OCI-LY1 (cell line): ENCODE measurements at regions not wholly inside any gene's neighbourhood (a gene's known extent, or its start where the extent isn't known, plus 50 kb on each side); places are given as distances from the start of the nearest gene placed in this dataset.

Experiments used
- H2AFZ ChIP-seq: fragments of 200-600 bp; sonication (generic), shearing (Covaris generic); 2 replicates; pipeline ENCODE4 v1.6.0; 2014; ENCODE audit warnings: antibody characterized with exemption, mild to moderate bottlenecking, low read length
- H3F3A ChIP-seq: fragments of 200-600 bp; sonication (generic), shearing (Covaris generic); 2 replicates; pipeline ENCODE4 v1.6.0; 2014; ENCODE audit warnings: mild to moderate bottlenecking, antibody characterized with exemption, low read length, moderate library complexity; ENCODE audit not compliant: insufficient read depth
- H3K27ac ChIP-seq: fragments of 200-600 bp; sonication (generic); 2 replicates; pipeline ENCODE4 v1.5.1; 2014; ENCODE audit warnings: low read length, mixed run types, mild to moderate bottlenecking, low read depth; ENCODE audit not compliant: poor library complexity, severe bottlenecking
- H3K27me3 ChIP-seq: fragments of 200-600 bp; sonication (generic); 2 replicates; pipeline ENCODE4 v1.6.0; 2014; ENCODE audit warnings: antibody characterized with exemption, mild to moderate bottlenecking, low read length, moderate library complexity; ENCODE audit not compliant: insufficient read depth
- H3K36me3 ChIP-seq: fragments of 200-600 bp; sonication (generic); 2 replicates; pipeline ENCODE4 v1.6.1; 2014; ENCODE audit warnings: mild to moderate bottlenecking, antibody characterized with exemption, low read length, moderate library complexity, mixed read lengths; ENCODE audit not compliant: insufficient read depth
- H3K4me1 ChIP-seq: fragments of 200-600 bp; sonication (generic); 2 replicates; pipeline ENCODE4 v1.5.1; 2014; ENCODE audit warnings: mild to moderate bottlenecking, low read length, moderate library complexity; ENCODE audit not compliant: insufficient read depth, severe bottlenecking
- H3K4me2 ChIP-seq: fragments of 200-600 bp; sonication (generic), shearing (Covaris generic); 2 replicates; pipeline ENCODE4 v1.6.1; 2014; ENCODE audit warnings: low read length
- H3K4me3 ChIP-seq: fragments of 200-600 bp; sonication (generic); 2 replicates; pipeline ENCODE4 v1.5.1; 2014; ENCODE audit warnings: low read length, low read depth, mild to moderate bottlenecking, mixed read lengths; ENCODE audit not compliant: poor library complexity, severe bottlenecking
- H3K79me2 ChIP-seq: fragments of 200-600 bp; shearing (Covaris generic); 2 replicates; pipeline ENCODE4 v1.6.1; 2016; ENCODE audit warnings: mixed run types, low read length, mixed read lengths; ENCODE audit not compliant: insufficient read depth
- H3K9ac ChIP-seq: fragments of 200-600 bp; sonication (generic), shearing (Covaris generic); 2 replicates; pipeline ENCODE4 v1.6.1; 2014; ENCODE audit warnings: mild to moderate bottlenecking, low read length, mixed read lengths
- H3K9me2 ChIP-seq: fragments of 200-600 bp; sonication (generic), shearing (Covaris generic); 2 replicates; pipeline ENCODE4 v1.6.1; 2014; ENCODE audit warnings: low read depth, mild to moderate bottlenecking, low read length, mixed read lengths
- H3K9me3 ChIP-seq: fragments of 200-600 bp; shearing (Covaris generic); 2 replicates; pipeline ENCODE4 v1.6.1; 2014; ENCODE audit warnings: low read length, mixed read lengths
- H4K20me1 ChIP-seq: fragments of 200-600 bp; sonication (generic), shearing (Covaris generic); 2 replicates; pipeline ENCODE4 v1.6.0; 2016; ENCODE audit warnings: mild to moderate bottlenecking, low read length; ENCODE audit not compliant: insufficient read depth
- CTCF ChIP-seq: fragments of 200-600 bp; sonication (generic), shearing (Covaris generic); IDR thresholded peaks from 2 replicates; pipeline ENCODE4 v1.5.1; 2017; ENCODE audit warnings: mild to moderate bottlenecking, antibody characterized with exemption, low read length, moderate library complexity, mixed read lengths
- EZH2 ChIP-seq: fragments of 200-600 bp; sonication (generic), shearing (Covaris generic); IDR thresholded peaks from 2 replicates; pipeline ENCODE4 v1.8.0; 2017; ENCODE audit warnings: borderline replicate concordance, mixed run types, mild to moderate bottlenecking, antibody characterized with exemption, low read length, moderate library complexity, mixed read lengths

- Histone ChIP-seq H3K9me2 (no peaks in the 10 kb centered on the region), H3K4me1 (no peaks in the 10 kb centered on the region), H3K27me3 (no peaks in the 10 kb centered on the region), H3F3A (no peaks in the 10 kb centered on the region), H3K9me3 (no peaks in the 10 kb centered on the region), H3K4me2 (no peak overlapping the region), H3K9ac (no peak overlapping the region), H2AFZ (no peak overlapping the region), H3K79me2 (no peaks in the 10 kb centered on the region), H3K4me3 (no peak overlapping the region), H3K27ac (no peak overlapping the region), H3K36me3 (no peaks in the 10 kb centered on the region), H4K20me1 (no peaks in the 10 kb centered on the region)
- TF ChIP-seq CTCF: no peak
- no peak for TF ChIP-seq EZH2
Observed at GRCh38 chr5:127133071-127133470, 59.8 kb upstream of the C5orf63 start.

GRCh38 chr5:127136908-127137307 is 63.6 kb upstream of the C5orf63 start:
- Histone ChIP-seq H3K79me2 (no peaks in the 10 kb centered on the region), H4K20me1 (no peaks in the 10 kb centered on the region)
- TF ChIP-seq CTCF (no peak), EZH2 (no peak)

GRCh38 chr5:127143722-127144121 is 70.4 kb upstream of the C5orf63 start:
- Histone ChIP-seq H2AFZ (no peak overlapping the region), H3K4me2 (no peak overlapping the region), H3K4me3 (no peak overlapping the region), H3K9me3 (no peaks in the 10 kb centered on the region), H3K4me1 (no peaks in the 10 kb centered on the region), H3K27me3 (no peaks in the 10 kb centered on the region), H3K79me2 (no peaks in the 10 kb centered on the region), H3K27ac (no peak overlapping the region), H3K36me3 (no peaks in the 10 kb centered on the region), H3K9me2 (no peaks in the 10 kb centered on the region), H4K20me1 (no peaks in the 10 kb centered on the region), H3F3A (no peaks in the 10 kb centered on the region), H3K9ac (no peak overlapping the region)
- TF ChIP-seq EZH2 (no peak), CTCF (no peak)

More at GRCh38 chr5:127136908-127137307, 63.6 kb upstream of the C5orf63 start:
- H3K4me1 ChIP-seq: no peaks in the 10 kb centered on the region
- H3K4me2 ChIP-seq: no peak overlapping the region
- H3K27ac ChIP-seq: no peak overlapping the region
- no peak overlapping the region for H2AFZ ChIP-seq
- no peaks in the 10 kb centered on the region for H3K9me2 ChIP-seq
- H3F3A ChIP-seq: no peaks in the 10 kb centered on the region
- H3K9ac ChIP-seq: no peak overlapping the region
- H3K9me3 ChIP-seq: no peaks in the 10 kb centered on the region
- no peaks in the 10 kb centered on the region for H3K27me3 ChIP-seq
- H3K36me3 ChIP-seq: no peaks in the 10 kb centered on the region
- no peak overlapping the region for H3K4me3 ChIP-seq
